ENCODE measurements at regions not wholly inside any gene's neighbourhood (a gene's known extent, or its start where the extent isn't known, plus 50 kb on each side); places are given as distances from the start of the nearest gene placed in this dataset.

- no peak for TF ChIP-seq EZH2 (IDR thresholded peaks at IDR 0.05)
- no peak for TF ChIP-seq FOXP2 (optimal IDR thresholded peaks at IDR 0.05; ENCODE audit: control extremely low read depth, extremely low read length, insufficient read depth)
- TF ChIP-seq POLR2AphosphoS5 (IDR thresholded peaks at IDR 0.05; ENCODE audit: borderline replicate concordance, low read depth, low read length): no peak
Measured at GRCh38 chr17:51479303-51479702, 219.0 kb downstream of the UTP18 start.
